ENCODE measurements at regions not wholly inside any gene's neighbourhood (a gene's known extent, or its start where the extent isn't known, plus 50 kb on each side); places are given as distances from the start of the nearest gene placed in this dataset.
"Not testable (repeated sequence)": the region's sequence is repeated elsewhere in the genome, so short reads cannot be mapped to it uniquely, and the experiment has no call there.

- peaks cover 70% of the 10 kb centered on the region for H3K27me3 Mint-ChIP-seq
- H3K9me3 Mint-ChIP-seq, result no peaks in the 10 kb centered on the region
- DNase-seq, result no peak
- no peak for ATAC-seq
- H3K27ac Mint-ChIP-seq, result no peak overlapping the region
- no peak overlapping the region for H3K4me3 Mint-ChIP-seq
- no peaks in the 10 kb centered on the region for H3K4me1 Mint-ChIP-seq
These were observed 72.9 kb upstream of the SHB start for GRCh38 chr9:38141746-38142591.

GRCh38 chr9:38138276-38138675, 69.2 kb upstream of the SHB start:
- no peaks in the 10 kb centered on the region for H3K9me3 Mint-ChIP-seq
- H3K27me3 Mint-ChIP-seq, result peaks cover 67% of the 10 kb centered on the region
- H3K27ac Mint-ChIP-seq, result no peak overlapping the region
- ATAC-seq (no peak), DNase-seq (no peak)
- H3K4me1 Mint-ChIP-seq, result no peaks in the 10 kb centered on the region
- H3K4me3 Mint-ChIP-seq, result no peak overlapping the region

GRCh38 chr9:38137342-38137741, 68.3 kb upstream of the SHB start:
- no peak for ATAC-seq
- Mint-ChIP-seq H3K27ac (no peak overlapping the region), H3K9me3 (no peaks in the 10 kb centered on the region), H3K4me1 (no peaks in the 10 kb centered on the region), H3K27me3 (peaks cover 68% of the 10 kb centered on the region), H3K4me3 (no peak overlapping the region)
- DNase-seq, result no peak

- Mint-ChIP-seq H3K4me3 (no peak overlapping the region), H3K9me3 (no peaks in the 10 kb centered on the region), H3K4me1 (no peaks in the 10 kb centered on the region), H3K27me3 (peaks cover 58% of the 10 kb centered on the region), H3K27ac (no peak overlapping the region)
- no peak for DNase-seq
- ATAC-seq, result no peak
These were observed 67.4 kb upstream of the SHB start for GRCh38 chr9:38136386-38136785.

GRCh38 chr9:38134611-38135237, 65.7 kb upstream of the SHB start:
- DNase-seq, result no peak
- Mint-ChIP-seq H3K4me3 (no peak overlapping the region), H3K27me3 (peaks cover 42% of the 10 kb centered on the region), H3K9me3 (no peaks in the 10 kb centered on the region), H3K4me1 (no peaks in the 10 kb centered on the region), H3K27ac (no peak overlapping the region)
- ATAC-seq, result no peak

GRCh38 chr9:38133595-38133994, 64.6 kb upstream of the SHB start:
- Mint-ChIP-seq H3K4me3 (no peak overlapping the region), H3K9me3 (no peaks in the 10 kb centered on the region), H3K27me3 (peaks cover 32% of the 10 kb centered on the region), H3K4me1 (no peaks in the 10 kb centered on the region), H3K27ac (no peak overlapping the region)
- ATAC-seq, result no peak
- DNase-seq, result no peak

GRCh38 chr9:38132956-38133355, 63.9 kb upstream of the SHB start:
- Mint-ChIP-seq H3K4me3 (no peak overlapping the region), H3K4me1 (no peaks in the 10 kb centered on the region), H3K9me3 (no peaks in the 10 kb centered on the region), H3K27me3 (peaks cover 26% of the 10 kb centered on the region), H3K27ac (no peak overlapping the region)
- ATAC-seq (no peak), DNase-seq (no peak)

GRCh38 chr9:38131729-38132128, 62.7 kb upstream of the SHB start:
- DNase-seq (no peak), ATAC-seq (no peak)
- Mint-ChIP-seq H3K9me3 (no peaks in the 10 kb centered on the region), H3K27ac (no peak overlapping the region), H3K4me1 (peaks cover 4% of the 10 kb centered on the region), H3K27me3 (peaks cover 18% of the 10 kb centered on the region), H3K4me3 (no peak overlapping the region)

- Mint-ChIP-seq H3K27me3 (peaks cover 28% of the 10 kb centered on the region), H3K9me3 (no peaks in the 10 kb centered on the region), H3K27ac (no peak overlapping the region), H3K4me1 (peaks cover 4% of the 10 kb centered on the region), H3K4me3 (no peak overlapping the region)
- DNase-seq (no peak), ATAC-seq (no peak)
These were observed 61.7 kb upstream of the SHB start for GRCh38 chr9:38130724-38131123.

- H3K4me3 Mint-ChIP-seq, result no peak overlapping the region
- H3K9me3 Mint-ChIP-seq, result no peaks in the 10 kb centered on the region
- peaks cover 4% of the 10 kb centered on the region for H3K4me1 Mint-ChIP-seq
- no peak for DNase-seq
- H3K27me3 Mint-ChIP-seq, result peaks cover 28% of the 10 kb centered on the region
- no peak for ATAC-seq
- H3K27ac Mint-ChIP-seq, result no peak overlapping the region
These were observed 60.3 kb upstream of the SHB start for GRCh38 chr9:38129366-38129765.

- H3K4me1 Mint-ChIP-seq, result peaks cover 4% of the 10 kb centered on the region
- no peaks in the 10 kb centered on the region for H3K9me3 Mint-ChIP-seq
- ATAC-seq, result no peak
- no peak overlapping the region for H3K4me3 Mint-ChIP-seq
- no peak overlapping the region for H3K27ac Mint-ChIP-seq
- DNase-seq, result no peak
- peaks cover 28% of the 10 kb centered on the region for H3K27me3 Mint-ChIP-seq
These were observed 59.8 kb upstream of the SHB start for GRCh38 chr9:38128752-38129270.

GRCh38 chr9:38127271-38127839, 58.3 kb upstream of the SHB start:
- Mint-ChIP-seq H3K27ac (no peak overlapping the region), H3K27me3 (peaks cover 21% of the 10 kb centered on the region), H3K9me3 (no peaks in the 10 kb centered on the region), H3K4me1 (peaks cover 4% of the 10 kb centered on the region), H3K4me3 (no peak overlapping the region)
- ATAC-seq, result no peak
- DNase-seq, result no peak

- H3K27ac Mint-ChIP-seq, result no peak overlapping the region
These were observed 57.7 kb upstream of the SHB start for GRCh38 chr9:38126730-38127129.

GRCh38 chr9:38125889-38126288, 56.9 kb upstream of the SHB start:
- H3K4me3 Mint-ChIP-seq, result no peak overlapping the region
- peaks cover 21% of the 10 kb centered on the region for H3K27me3 Mint-ChIP-seq
- ATAC-seq, result no peak
- H3K9me3 Mint-ChIP-seq, result no peaks in the 10 kb centered on the region
- no peak for DNase-seq
- H3K27ac Mint-ChIP-seq, result no peak overlapping the region
- peaks cover 4% of the 10 kb centered on the region for H3K4me1 Mint-ChIP-seq

More at GRCh38 chr9:38126730-38127129, 57.7 kb upstream of the SHB start:
- Mint-ChIP-seq H3K4me1 (peaks cover 4% of the 10 kb centered on the region), H3K27me3 (peaks cover 21% of the 10 kb centered on the region), H3K4me3 (no peak overlapping the region), H3K9me3 (no peaks in the 10 kb centered on the region)
- DNase-seq (no peak), ATAC-seq (no peak)

GRCh38 chr9:38123359-38123758, 54.3 kb upstream of the SHB start:
- not testable (repeated sequence) for H3K4me3 Mint-ChIP-seq, H3K9me3 Mint-ChIP-seq, H3K4me1 Mint-ChIP-seq, H3K27ac Mint-ChIP-seq, DNase-seq, ATAC-seq
- H3K27me3 Mint-ChIP-seq, result peaks cover 21% of the 10 kb centered on the region

GRCh38 chr9:38120961-38121360, 51.9 kb upstream of the SHB start:
- H3K4me1 Mint-ChIP-seq, result no peaks in the 10 kb centered on the region
- DNase-seq (no peak), ATAC-seq (no peak)
- H3K9me3 Mint-ChIP-seq, result no peaks in the 10 kb centered on the region
- H3K27ac Mint-ChIP-seq, result no peak overlapping the region
- H3K27me3 Mint-ChIP-seq, result peaks cover 13% of the 10 kb centered on the region
- H3K4me3 Mint-ChIP-seq, result no peak overlapping the region

Data from stimulated activated naive CD8-positive, alpha-beta T cell treated with anti-CD3 and anti-CD28 coated beads, Interleukin-15, amount 100 ng/mL, for 72 hours (primary cell).